Liver (tissue), 8 donors: ENCODE measurements at regions not wholly inside any gene's neighbourhood (a gene's known extent, or its start where the extent isn't known, plus 50 kb on each side); places are given as distances from the start of the nearest gene placed in this dataset.
A peak's percentile ranks its signal among the peaks of the same experiment; 100 is the strongest.

Experiments
- DNase-seq: peaks from one replicate; pipeline ENCODE4 v3.0.0-alpha.2; 2017; ENCODE audit warnings: low spot score
- H3K27ac ChIP-seq, 2 donors: one replicate each; pipeline ENCODE4 v1.7.0; 2013; ENCODE audit warnings: inconsistent platforms in 2 of 2, low read length in 2 of 2, control low read depth in 1 of 2, low read depth in 1 of 2, mild to moderate bottlenecking in 1 of 2
- H3K27me3 ChIP-seq, 4 donors: one replicate each; pipeline versions ENCODE4 v1.6.1 to v1.7.0; 2013; ENCODE audit warnings: low read length in 3 of 4, inconsistent platforms in 1 of 4, mild to moderate bottlenecking in 1 of 4, moderate library complexity in 1 of 4; ENCODE audit not compliant: control insufficient read depth in 4 of 4, insufficient read depth in 4 of 4
- H3K36me3 ChIP-seq, 4 donors: one replicate each; pipeline versions ENCODE4 v1.6.1 to v1.7.0; 2013; ENCODE audit warnings: low read length in 3 of 4, mild to moderate bottlenecking in 3 of 4, low read depth in 1 of 4, moderate library complexity in 1 of 4; ENCODE audit not compliant: control insufficient read depth in 4 of 4, insufficient read depth in 3 of 4
- H3K4me1 ChIP-seq, 4 donors: one replicate each; pipeline versions ENCODE4 v1.6.1 to v1.7.0; 2013; ENCODE audit warnings: low read length in 3 of 4, mild to moderate bottlenecking in 3 of 4, moderate library complexity in 1 of 4; ENCODE audit not compliant: control insufficient read depth in 4 of 4, insufficient read depth in 4 of 4
- H3K4me3 ChIP-seq, 3 donors: one replicate each; pipeline versions ENCODE4 v1.6.1 to v1.7.0; 2013; ENCODE audit warnings: low read length in 3 of 3, control low read depth in 1 of 3, low read depth in 1 of 3, mild to moderate bottlenecking in 1 of 3
- H3K9ac ChIP-seq, 2 donors: one replicate each; pipeline ENCODE4 v1.7.0; 2013; ENCODE audit warnings: low read length in 2 of 2, mild to moderate bottlenecking in 2 of 2, moderate library complexity in 2 of 2, control low read depth in 1 of 2, low read depth in 1 of 2
- H3K9me3 ChIP-seq, 4 donors: one replicate each; pipeline versions ENCODE4 v1.6.1 to v1.7.0; 2013; ENCODE audit warnings: low read length in 3 of 4; ENCODE audit not compliant: control insufficient read depth in 4 of 4
- CTCF ChIP-seq: fragments of 150-350 bp; IDR thresholded peaks from 2 replicates; pipeline ENCODE4 v1.5.1; 2017; ENCODE audit warnings: improper control_type of control experiment, low read depth, low read length; ENCODE audit not compliant: missing input control
- EGR1 ChIP-seq, 2 donors: IDR thresholded peaks; 2 replicates each; pipeline ENCODE4 v1.6.1; 2016 to 2018; ENCODE audit warnings: antibody characterized with exemption in 2 of 2, low read depth in 2 of 2
- FOXA1 ChIP-seq: IDR thresholded peaks from 2 replicates; pipeline ENCODE4 v1.6.1; 2016; ENCODE audit warnings: antibody characterized with exemption
- FOXA2 ChIP-seq: IDR thresholded peaks from 2 replicates; pipeline ENCODE4 v1.6.1; 2016; ENCODE audit warnings: antibody characterized with exemption
- GABPA ChIP-seq, 2 donors: IDR thresholded peaks in 1 of 2; conservative IDR thresholded peaks in 1 of 2; 2 replicates each; pipeline ENCODE4 v1.6.1; 2016; ENCODE audit warnings: antibody characterized with exemption in 2 of 2, mild to moderate bottlenecking in 1 of 2, moderate library complexity in 1 of 2
- HNF4A ChIP-seq, 2 donors: conservative IDR thresholded peaks; 2 replicates each; pipeline ENCODE4 v1.6.1; 2016; ENCODE audit warnings: antibody characterized with exemption in 2 of 2, mild to moderate bottlenecking in 2 of 2
- HNF4G ChIP-seq: IDR thresholded peaks from 2 replicates; pipeline ENCODE4 v1.6.1; 2016; ENCODE audit warnings: antibody characterized with exemption
- JUND ChIP-seq, 2 donors: IDR thresholded peaks; 2 replicates each; pipeline ENCODE4 v1.6.1; 2016; ENCODE audit warnings: antibody characterized with exemption in 2 of 2
- MAX ChIP-seq: IDR thresholded peaks from 2 replicates; pipeline ENCODE4 v1.6.1; 2016; ENCODE audit warnings: antibody characterized with exemption
- NR2F2 ChIP-seq: IDR thresholded peaks from 2 replicates; pipeline ENCODE4 v1.6.1; 2016; ENCODE audit warnings: antibody characterized with exemption
- RAD21 ChIP-seq, 2 donors: IDR thresholded peaks; 2 replicates each; pipeline ENCODE4 v1.6.1; 2016; ENCODE audit warnings: antibody characterized with exemption in 2 of 2, mild to moderate bottlenecking in 2 of 2
- RXRA ChIP-seq, 2 donors: IDR thresholded peaks; 2 replicates each; pipeline ENCODE4 v1.6.1; 2017 to 2018; ENCODE audit warnings: antibody characterized with exemption in 2 of 2, mild to moderate bottlenecking in 1 of 2
- SP1 ChIP-seq: IDR thresholded peaks from 2 replicates; pipeline ENCODE4 v1.6.1; 2018; ENCODE audit warnings: antibody characterized with exemption, mild to moderate bottlenecking
- TAF1 ChIP-seq: conservative IDR thresholded peaks from 2 replicates; pipeline ENCODE4 v1.6.1; 2016; ENCODE audit warnings: antibody characterized with exemption, mild to moderate bottlenecking
- YY1 ChIP-seq: IDR thresholded peaks from 2 replicates; pipeline ENCODE4 v1.6.1; 2016; ENCODE audit warnings: antibody characterized with exemption, mild to moderate bottlenecking
- WGBS: extraction: QIAGEN DNeasy Blood & Tissue Kit; methylation state at CpG from one replicate; pipeline ENCODE4 v1.1.7; 2013; 5-methylcytosine and 5-hydroxymethylcytosine counted together
- TF ChIP-seq, protein P1 (sequence below): IDR thresholded peaks from 2 replicates; pipeline ENCODE4 v1.6.1; 2016; ENCODE audit warnings: antibody characterized with exemption, mild to moderate bottlenecking
- TF ChIP-seq, protein P2 (sequence below): IDR thresholded peaks from 2 replicates; pipeline ENCODE4 v1.6.1; 2016; ENCODE audit warnings: antibody characterized with exemption
- donor health status: healthy.
- donor health status: healthy.
- donor health status: healthy.
- donor health status: healthy.
- donor health status: healthy.

GRCh38 chr2:150122156-150122555 lies 365.3 kb downstream of the RND3 start:
- Histone ChIP-seq H3K9me3 (no peaks in the 10 kb centered on the region), H3K4me3 (no peak overlapping the region), H3K27me3 (no peaks in the 10 kb centered on the region), H3K27ac (no peak overlapping the region), H3K4me1 (peaks cover 4 to 18% (median 11%) of the 10 kb centered on the region in 4 donors), H3K36me3 (no peaks in the 10 kb centered on the region), H3K9ac (no peak overlapping the region)
- 95% methylated on average over 3 of the region's 3 CpGs for WGBS
- TF ChIP-seq JUND (IDR thresholded peaks at IDR 0.05), result no peak
- no peak for TF ChIP-seq MAX
- TF ChIP-seq TAF1, result no peak
- no peak for TF ChIP-seq RAD21 (IDR thresholded peaks at IDR 0.05)
- TF ChIP-seq HNF4G, result no peak
- no peak for TF ChIP-seq HNF4A (conservative IDR thresholded peaks at IDR 0.05)
- no peak for TF ChIP-seq FOXA1
- TF ChIP-seq, protein P1, sequence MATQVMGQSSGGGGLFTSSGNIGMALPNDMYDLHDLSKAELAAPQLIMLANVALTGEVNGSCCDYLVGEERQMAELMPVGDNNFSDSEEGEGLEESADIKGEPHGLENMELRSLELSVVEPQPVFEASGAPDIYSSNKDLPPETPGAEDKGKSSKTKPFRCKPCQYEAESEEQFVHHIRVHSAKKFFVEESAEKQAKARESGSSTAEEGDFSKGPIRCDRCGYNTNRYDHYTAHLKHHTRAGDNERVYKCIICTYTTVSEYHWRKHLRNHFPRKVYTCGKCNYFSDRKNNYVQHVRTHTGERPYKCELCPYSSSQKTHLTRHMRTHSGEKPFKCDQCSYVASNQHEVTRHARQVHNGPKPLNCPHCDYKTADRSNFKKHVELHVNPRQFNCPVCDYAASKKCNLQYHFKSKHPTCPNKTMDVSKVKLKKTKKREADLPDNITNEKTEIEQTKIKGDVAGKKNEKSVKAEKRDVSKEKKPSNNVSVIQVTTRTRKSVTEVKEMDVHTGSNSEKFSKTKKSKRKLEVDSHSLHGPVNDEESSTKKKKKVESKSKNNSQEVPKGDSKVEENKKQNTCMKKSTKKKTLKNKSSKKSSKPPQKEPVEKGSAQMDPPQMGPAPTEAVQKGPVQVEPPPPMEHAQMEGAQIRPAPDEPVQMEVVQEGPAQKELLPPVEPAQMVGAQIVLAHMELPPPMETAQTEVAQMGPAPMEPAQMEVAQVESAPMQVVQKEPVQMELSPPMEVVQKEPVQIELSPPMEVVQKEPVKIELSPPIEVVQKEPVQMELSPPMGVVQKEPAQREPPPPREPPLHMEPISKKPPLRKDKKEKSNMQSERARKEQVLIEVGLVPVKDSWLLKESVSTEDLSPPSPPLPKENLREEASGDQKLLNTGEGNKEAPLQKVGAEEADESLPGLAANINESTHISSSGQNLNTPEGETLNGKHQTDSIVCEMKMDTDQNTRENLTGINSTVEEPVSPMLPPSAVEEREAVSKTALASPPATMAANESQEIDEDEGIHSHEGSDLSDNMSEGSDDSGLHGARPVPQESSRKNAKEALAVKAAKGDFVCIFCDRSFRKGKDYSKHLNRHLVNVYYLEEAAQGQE, result no peak
- TF ChIP-seq CTCF, result no peak
- TF ChIP-seq, protein P2, sequence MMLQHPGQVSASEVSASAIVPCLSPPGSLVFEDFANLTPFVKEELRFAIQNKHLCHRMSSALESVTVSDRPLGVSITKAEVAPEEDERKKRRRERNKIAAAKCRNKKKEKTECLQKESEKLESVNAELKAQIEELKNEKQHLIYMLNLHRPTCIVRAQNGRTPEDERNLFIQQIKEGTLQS, result no peak
- TF ChIP-seq FOXA2, result no peak
- DNase-seq, result no peak

- 38% methylated on average over 11 of the region's 11 CpGs for WGBS
- TF ChIP-seq NR2F2 (no peak), YY1 (peak; percentile 70), GABPA (IDR thresholded peaks at IDR 0.05 in 1 of 2, conservative IDR thresholded peaks at IDR 0.05 in 1 of 2) (no peak), FOXA2 (peak; percentile 94), TAF1 (no peak), SP1 (no peak), MAX (peak; percentile 30), RXRA (IDR thresholded peaks at IDR 0.05) (peak in 1 of 2 donors; percentile 55), HNF4A (conservative IDR thresholded peaks at IDR 0.05) (peak in 1 of 2 donors; percentile 53), RAD21 (IDR thresholded peaks at IDR 0.05) (peak; percentile 53 to 57), FOXA1 (peak; percentile 87), JUND (IDR thresholded peaks at IDR 0.05) (no peak), CTCF (no peak), HNF4G (no peak), EGR1 (IDR thresholded peaks at IDR 0.05; ENCODE audit: low read depth in 2 of 2) (no peak)
- TF ChIP-seq, protein P2, result no peak
- TF ChIP-seq, protein P1, result no peak
Measured at GRCh38 chr2:150120326-150120955, 367.0 kb downstream of the RND3 start.

More at GRCh38 chr2:150120326-150120955, 367.0 kb downstream of the RND3 start:
- no peak for DNase-seq
- Histone ChIP-seq H3K27ac (peak overlapping the region in 1 of 2 donors; percentile 50), H3K4me1 (peaks cover 4 to 12% (median 8%) of the 10 kb centered on the region in 4 donors), H3K4me3 (peak overlapping the region; percentile 23 to 56 (median 26)), H3K36me3 (no peaks in the 10 kb centered on the region), H3K9ac (no peak overlapping the region), H3K27me3 (no peaks in the 10 kb centered on the region), H3K9me3 (no peaks in the 10 kb centered on the region)
